H1 (cell line): ENCODE measurements at regions not wholly inside any gene's neighbourhood (a gene's known extent, or its start where the extent isn't known, plus 50 kb on each side); places are given as distances from the start of the nearest gene placed in this dataset.

ENCODE experiments used
- CTCF ChIA-PET: fragments of 300-600 bp; sonication (Branson Sonifier 250); formaldehyde crosslinking; loops from one replicate; lab custom pipeline; 2021; ENCODE audit not compliant: partially characterized antibody; lab: Charles Lee
- POLR2A ChIA-PET: fragments of 300-600 bp; sonication (Branson Sonifier 250); formaldehyde crosslinking; loops from one replicate; lab custom pipeline; 2021; ENCODE audit warnings: inconsistent platforms; ENCODE audit not compliant: partially characterized antibody; lab: Charles Lee
- DNase-seq, 2 experiments: peaks; one replicate each; pipeline versions ENCODE4 v3.0.0 to v3.0.0-alpha.2; 2010 to 2022; ENCODE audit warnings: low spot score in 2 of 2, low read depth in 1 of 2, mixed read lengths in 1 of 2
- FAIRE-seq: peaks from 2 replicates; lab custom pipeline; 2011; peaks lifted over from hg19 to GRCh38; lab: Jason Lieb, UNC
- H2AFZ ChIP-seq: 2 replicates; pipeline ENCODE4 v1.8.1; 2012; ENCODE audit warnings: low read length, inconsistent platforms
- H2AK5ac ChIP-seq: 2 replicates; pipeline ENCODE4 v1.6.1; 2013; ENCODE audit warnings: low read depth, low read length
- H2BK120ac ChIP-seq: replicated peaks from 2 replicates; pipeline ENCODE3; 2013; ENCODE audit warnings: low read depth, low read length, inconsistent platforms
- H2BK12ac ChIP-seq: 2 replicates; pipeline ENCODE4 v1.6.1; 2013; ENCODE audit warnings: low read depth, low read length
- H2BK15ac ChIP-seq: 2 replicates; pipeline ENCODE4 v1.6.1; 2013; ENCODE audit warnings: low read length
- H2BK20ac ChIP-seq: 2 replicates; pipeline ENCODE4 v1.6.1; 2013; ENCODE audit warnings: low read length
- H2BK5ac ChIP-seq: 2 replicates; pipeline ENCODE4 v1.6.1; 2013; ENCODE audit warnings: low read depth, low read length
- H3K14ac ChIP-seq: 2 replicates; pipeline ENCODE4 v1.6.1; 2013; ENCODE audit warnings: inconsistent platforms; ENCODE audit not compliant: insufficient read length
- H3K18ac ChIP-seq: 2 replicates; pipeline ENCODE4 v1.6.1; 2013; ENCODE audit warnings: low read length; ENCODE audit errors: extremely low read depth
- H3K23ac ChIP-seq: 2 replicates; pipeline ENCODE4 v1.6.1; 2013; ENCODE audit warnings: inconsistent platforms; ENCODE audit not compliant: insufficient read length
- H3K23me2 ChIP-seq: 2 replicates; pipeline ENCODE4 v1.6.1; 2013; ENCODE audit warnings: low read depth, low read length
- H3K27ac ChIP-seq: 2 replicates; pipeline ENCODE4 v1.6.1; 2011; ENCODE audit warnings: low read depth, low read length, inconsistent platforms
- H3K27me3 ChIP-seq, 4 experiments: replicated peaks in 1 of 4; 1 replicate in 1 of 4; 2 replicates in 3 of 4; pipeline versions ENCODE4 v1.6.1 to v1.8.1; 2011 to 2013; ENCODE audit warnings: low read length in 3 of 4, mild to moderate bottlenecking in 3 of 4, inconsistent platforms in 2 of 4, mixed read lengths in 2 of 4, moderate library complexity in 1 of 4; ENCODE audit not compliant: control insufficient read depth in 3 of 4, insufficient read depth in 3 of 4; ENCODE audit errors: extremely low read depth in 1 of 4
- H3K36me3 ChIP-seq, 4 experiments: 2 replicates each; pipeline versions ENCODE4 v1.6.1 to v1.8.1; 2011 to 2013; ENCODE audit warnings: mild to moderate bottlenecking in 4 of 4, low read length in 3 of 4, moderate library complexity in 2 of 4, control low read depth in 1 of 4, inconsistent platforms in 1 of 4; ENCODE audit not compliant: insufficient read depth in 4 of 4, control insufficient read depth in 2 of 4
- H3K4ac ChIP-seq: replicated peaks from 2 replicates; pipeline ENCODE3; 2013; ENCODE audit warnings: low read length, low read depth, mixed read lengths, inconsistent platforms; ENCODE audit not compliant: insufficient read length
- H3K4me1 ChIP-seq, 4 experiments: replicated peaks in 1 of 4; 1 replicate in 1 of 4; 2 replicates in 3 of 4; pipeline versions ENCODE4 v1.6.1 to v1.8.1; 2011 to 2013; ENCODE audit warnings: low read length in 3 of 4, inconsistent platforms in 2 of 4, mixed read lengths in 1 of 4; ENCODE audit not compliant: insufficient read depth in 4 of 4, control insufficient read depth in 3 of 4
- H3K4me2 ChIP-seq, 2 experiments: 2 replicates each; pipeline versions ENCODE4 v1.6.1 to v1.8.1; 2011 to 2013; ENCODE audit warnings: low read depth in 2 of 2, low read length in 2 of 2, control low read depth in 1 of 2, inconsistent platforms in 1 of 2, mild to moderate bottlenecking in 1 of 2; ENCODE audit not compliant: insufficient read depth in 1 of 2
- H3K4me3 ChIP-seq, 4 experiments: fragments of 200-600, 300-600 bp in 1 of 4; sonication (generic), shearing (Covaris generic), sonication (Bioruptor Twin) in 1 of 4; 2 replicates each; pipeline versions ENCODE4 v1.5.1 to v1.8.1; 2011 to 2016; ENCODE audit warnings: low read length in 4 of 4, low read depth in 3 of 4, control low read depth in 2 of 4, inconsistent platforms in 2 of 4, mild to moderate bottlenecking in 2 of 4, mixed read lengths in 1 of 4, moderate library complexity in 1 of 4; ENCODE audit not compliant: insufficient read depth in 2 of 4; ENCODE audit errors: extremely low read depth in 1 of 4
- H3K56ac ChIP-seq: replicated peaks from 2 replicates; pipeline ENCODE3; 2013; ENCODE audit warnings: low read depth, mild to moderate bottlenecking, mixed read lengths, low read length, inconsistent platforms; ENCODE audit not compliant: insufficient read length
- H3K79me1 ChIP-seq: 2 replicates; pipeline ENCODE4 v1.6.1; 2013; ENCODE audit warnings: low read depth, low read length, control low read depth
- H3K79me2 ChIP-seq, 2 experiments: 2 replicates each; pipeline versions ENCODE4 v1.6.1 to v1.8.1; 2012 to 2013; ENCODE audit warnings: low read length in 2 of 2, mild to moderate bottlenecking in 2 of 2, inconsistent platforms in 1 of 2; ENCODE audit not compliant: insufficient read depth in 2 of 2, control insufficient read depth in 1 of 2
- H3K9ac ChIP-seq, 4 experiments: replicated peaks in 1 of 4; 1 replicate in 1 of 4; 2 replicates in 3 of 4; pipeline versions ENCODE4 v1.6.1 to v1.8.1; 2011 to 2013; ENCODE audit warnings: low read depth in 3 of 4, low read length in 3 of 4, control low read depth in 2 of 4, mild to moderate bottlenecking in 2 of 4, moderate library complexity in 2 of 4, inconsistent platforms in 1 of 4; ENCODE audit errors: extremely low read depth in 1 of 4
- H3K9me3 ChIP-seq, 2 experiments: 2 replicates each; pipeline versions ENCODE4 v1.6.1 to v1.8.1; 2012 to 2013; ENCODE audit warnings: mild to moderate bottlenecking in 2 of 2, moderate library complexity in 2 of 2, control low read depth in 1 of 2, inconsistent platforms in 1 of 2, low read depth in 1 of 2, low read length in 1 of 2, mixed read lengths in 1 of 2; ENCODE audit not compliant: insufficient read depth in 2 of 2
- H4K20me1 ChIP-seq, 2 experiments: replicated peaks in 1 of 2; 2 replicates each; pipeline versions ENCODE3 to v1.8.1; 2011 to 2013; ENCODE audit warnings: inconsistent platforms in 2 of 2, low read length in 2 of 2, mild to moderate bottlenecking in 1 of 2; ENCODE audit not compliant: insufficient read depth in 2 of 2, control insufficient read depth in 1 of 2
- H4K5ac ChIP-seq: 2 replicates; pipeline ENCODE4 v1.6.1; 2013; ENCODE audit warnings: low read length, low read depth, mixed read lengths, inconsistent platforms; ENCODE audit not compliant: insufficient read length
- H4K8ac ChIP-seq: 2 replicates; pipeline ENCODE4 v1.8.0; 2013; ENCODE audit warnings: mild to moderate bottlenecking, moderate library complexity, low read length, inconsistent platforms; ENCODE audit not compliant: insufficient read depth; ENCODE audit errors: extremely low read depth
- H4K91ac ChIP-seq: replicated peaks from 2 replicates; pipeline ENCODE3; 2013; ENCODE audit warnings: low read length, mixed read lengths, inconsistent platforms; ENCODE audit not compliant: insufficient read length
- CBX5 ChIP-seq: fragments of 300-800, 300-1000 bp; sonication (generic); IDR thresholded peaks from 2 replicates; pipeline ENCODE4 v1.7.1; 2016; ENCODE audit warnings: antibody characterized with exemption, low read length, low read depth
- EZH2 ChIP-seq: fragments of 200-600 bp; sonication (generic); IDR thresholded peaks from 2 replicates; pipeline ENCODE4 v1.7.1; 2012; ENCODE audit warnings: low read depth, mild to moderate bottlenecking, moderate library complexity, low read length, inconsistent platforms; ENCODE audit not compliant: severe bottlenecking
- GTF2F1 ChIP-seq: IDR thresholded peaks from 2 replicates; pipeline ENCODE4 v1.6.1; 2012; ENCODE audit warnings: low read depth, low read length, improper control_type of control experiment, borderline replicate concordance
- KDM1A ChIP-seq: fragments of 200-600, 300-600 bp; sonication (generic); IDR thresholded peaks from 2 replicates; pipeline ENCODE4 v1.7.1; 2016; ENCODE audit warnings: mild to moderate bottlenecking, low read length, borderline replicate concordance
- NRF1 ChIP-seq: IDR thresholded peaks from 2 replicates; pipeline ENCODE4 v1.6.1; 2011; ENCODE audit warnings: mild to moderate bottlenecking, low read depth, low read length, improper control_type of control experiment
- SIX5 ChIP-seq: IDR thresholded peaks from 2 replicates; pipeline ENCODE4 v1.6.1; 2011; ENCODE audit warnings: mild to moderate bottlenecking, low read depth, low read length
- SP2 ChIP-seq: IDR thresholded peaks from 2 replicates; pipeline ENCODE4 v1.6.1; 2012; ENCODE audit warnings: mild to moderate bottlenecking, low read length, inconsistent platforms
- SRF ChIP-seq: IDR thresholded peaks from 2 replicates; pipeline ENCODE4 v1.6.1; 2011; ENCODE audit warnings: mild to moderate bottlenecking, low read depth, low read length, moderate library complexity
- TAF1 ChIP-seq: IDR thresholded peaks from 2 replicates; pipeline ENCODE4 v1.6.1; 2011; ENCODE audit warnings: mild to moderate bottlenecking, low read depth, low read length
- whole genome bisulfite sequencing, 2 experiments: shearing (Covaris generic) in 1 of 2; methylation state at CpG; one replicate each; pipeline versions ENCODE4 v1.1.6 to v1.1.7; 2013 to 2015; ENCODE audit warnings: low lambda C conversion rate in 2 of 2, mixed read lengths in 2 of 2, inconsistent platforms in 1 of 2, low coverage in 1 of 2, missing lambda C conversion rate in 1 of 2; ENCODE audit not compliant: insufficient replicate concordance in 2 of 2, insufficient coverage in 1 of 2, insufficient read length in 1 of 2; ENCODE audit errors: extremely low coverage in 1 of 2, missing lambda C conversion rate in 1 of 2; 5-methylcytosine and 5-hydroxymethylcytosine counted together

DNA sequence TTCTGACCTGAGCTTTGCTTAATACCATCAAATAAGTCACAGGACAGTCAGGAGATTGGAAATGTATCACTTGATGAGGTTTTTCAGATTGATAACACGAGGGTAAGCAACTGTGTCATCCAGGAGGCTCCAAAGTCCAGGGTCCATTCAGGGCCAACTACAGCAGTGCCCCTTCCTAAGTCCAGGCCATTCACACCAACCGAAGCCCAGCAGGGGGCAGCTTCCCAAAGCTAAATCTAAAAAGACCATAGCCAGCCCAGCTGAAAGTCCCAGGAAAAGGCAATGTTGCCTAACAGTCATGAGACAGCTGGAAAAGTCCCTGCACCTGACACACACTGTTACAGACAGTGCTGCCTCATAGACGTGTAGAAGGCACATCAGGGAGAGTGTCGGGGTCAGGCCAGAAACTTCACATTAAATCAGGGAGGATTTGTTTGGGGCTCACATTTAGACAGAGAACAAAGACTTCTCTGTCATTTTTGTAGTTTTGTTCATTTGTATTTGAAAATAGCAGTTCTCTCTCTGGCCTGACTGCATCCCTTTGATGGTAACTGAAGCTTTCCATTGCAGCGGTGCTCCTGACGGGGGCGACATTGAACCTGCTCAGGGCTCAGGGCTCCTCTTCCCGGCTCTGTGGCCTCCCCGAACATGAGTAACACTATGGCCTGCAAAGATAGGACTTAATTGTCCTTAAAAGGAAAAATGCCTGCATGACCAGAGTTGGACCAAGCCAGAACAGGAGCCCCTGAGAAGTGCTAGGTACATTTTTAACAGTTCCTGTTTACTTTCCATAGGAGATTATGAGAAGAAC, 200.4 kb downstream of the NRIP1 start:
- Histone ChIP-seq H4K5ac (no peak overlapping the region), H3K79me2 (no peaks in the 10 kb centered on the region), H3K79me1 (no peaks in the 10 kb centered on the region), H2BK120ac (no peak overlapping the region), H3K27ac (no peak overlapping the region), H2BK5ac (no peak overlapping the region), H3K23ac (no peak overlapping the region), H3K36me3 (no peaks in the 10 kb centered on the region), H3K4ac (no peak overlapping the region), H3K9me3 (peaks cover 7% of the 10 kb centered on the region in 2 experiments; a peak in 3 of 4 replicates), H2BK20ac (no peak overlapping the region), H3K4me1 (peaks cover 0 to 2% (median 1%) of the 10 kb centered on the region in 4 experiments; a peak in 1 of 7 replicates), H3K4me2 (no peak overlapping the region), H3K23me2 (no peaks in the 10 kb centered on the region), H2BK12ac (no peak overlapping the region), H3K56ac (no peak overlapping the region), H2AK5ac (no peak overlapping the region), H3K14ac (no peak overlapping the region), H3K18ac (no peak overlapping the region), H4K8ac (no peak overlapping the region), H4K20me1 (no peaks in the 10 kb centered on the region), H2BK15ac (no peak overlapping the region), H4K91ac (no peak overlapping the region), H2AFZ (no peak overlapping the region), H3K4me3 (no peak overlapping the region), H3K9ac (no peak overlapping the region), H3K27me3 (no peaks in the 10 kb centered on the region)
- FAIRE-seq (peak; percentile 48), DNase-seq (peak; percentile 36 to 81)
- CTCF ChIA-PET: interaction anchor here (0.6 to 1.8 kb wide), 36 partner anchors 10 to 688 kb away, joined by 3 to 9 read pairs (median 4); partner anchors contain the start of gene NRIP1
- WGBS, 2 experiments: 53% methylated on average over 9 of the region's 9 CpGs; no CpG with 5 or more reads in 1 of the 2 experiments
- POLR2A ChIA-PET: no interaction called here
- TF ChIP-seq NRF1 (no peak), SRF (peak; percentile 53; the same call in 1 of the 2 replicates), TAF1 (no peak), GTF2F1 (no peak), CBX5 (no peak), EZH2 (no peak), KDM1A (no peak), SIX5 (no peak), SP2 (no peak)
